H9 (cell line): ENCODE measurements at regions not wholly inside any gene's neighbourhood (a gene's known extent, or its start where the extent isn't known, plus 50 kb on each side); places are given as distances from the start of the nearest gene placed in this dataset.

ENCODE experiments used
- DNase-seq: peaks from one replicate; pipeline ENCODE4 v3.0.0-alpha.2; 2017
- H2AFZ ChIP-seq: one replicate; pipeline ENCODE4 v1.6.1; 2013; ENCODE audit warnings: mild to moderate bottlenecking, low read length, control low read depth, moderate library complexity
- H2AK5ac ChIP-seq: 2 replicates; pipeline ENCODE4 v1.6.1; 2013; ENCODE audit warnings: low read length, control low read depth, mixed read lengths; ENCODE audit not compliant: insufficient read length
- H2BK120ac ChIP-seq: one replicate; pipeline ENCODE4 v1.6.1; 2013; ENCODE audit warnings: low read depth, mild to moderate bottlenecking, low read length, control low read depth, inconsistent platforms; ENCODE audit not compliant: poor library complexity, severe bottlenecking
- H2BK12ac ChIP-seq: 2 replicates; pipeline ENCODE4 v1.6.1; 2013; ENCODE audit warnings: low read length, control low read depth, mixed read lengths, low read depth; ENCODE audit not compliant: insufficient read length
- H2BK15ac ChIP-seq: 2 replicates; pipeline ENCODE4 v1.6.1; 2013; ENCODE audit warnings: low read depth, low read length, control low read depth
- H2BK20ac ChIP-seq: one replicate; pipeline ENCODE4 v1.6.1; 2013; ENCODE audit warnings: low read depth, mild to moderate bottlenecking, low read length, control low read depth, inconsistent platforms; ENCODE audit not compliant: poor library complexity, severe bottlenecking
- H2BK5ac ChIP-seq: 2 replicates; pipeline ENCODE4 v1.6.1; 2013; ENCODE audit warnings: low read length, control low read depth, mixed read lengths; ENCODE audit not compliant: insufficient read length
- H3K14ac ChIP-seq: 2 replicates; pipeline ENCODE4 v1.6.1; 2013; ENCODE audit warnings: low read length, control low read depth; ENCODE audit not compliant: insufficient read depth
- H3K18ac ChIP-seq: 2 replicates; pipeline ENCODE4 v1.6.1; 2013; ENCODE audit warnings: low read depth, mild to moderate bottlenecking, mixed read lengths, low read length, control low read depth; ENCODE audit not compliant: insufficient read length
- H3K23ac ChIP-seq: 2 replicates; pipeline ENCODE4 v1.6.1; 2013; ENCODE audit warnings: low read length, control low read depth, mixed read lengths, low read depth; ENCODE audit not compliant: insufficient read length
- H3K23me2 ChIP-seq: 2 replicates; pipeline ENCODE4 v1.6.1; 2013; ENCODE audit warnings: low read depth, mild to moderate bottlenecking, mixed read lengths, low read length, control low read depth; ENCODE audit not compliant: insufficient read length, poor library complexity, severe bottlenecking
- H3K27ac ChIP-seq: 2 replicates; pipeline ENCODE4 v1.5.1; 2013; ENCODE audit warnings: low read length, control low read depth, mixed read lengths, low read depth; ENCODE audit not compliant: insufficient read length
- H3K27me3 ChIP-seq: 2 replicates; pipeline ENCODE4 v1.6.1; 2013; ENCODE audit warnings: low read length, control low read depth, inconsistent platforms; ENCODE audit not compliant: insufficient read depth
- H3K4ac ChIP-seq: 2 replicates; pipeline ENCODE4 v1.6.1; 2013; ENCODE audit warnings: low read depth, mild to moderate bottlenecking, control low read depth, inconsistent platforms, low read length, moderate library complexity
- H3K4me1 ChIP-seq: 2 replicates; pipeline ENCODE4 v1.6.1; 2013; ENCODE audit warnings: low read length, control low read depth, inconsistent platforms; ENCODE audit not compliant: insufficient read depth
- H3K4me2 ChIP-seq: 2 replicates; pipeline ENCODE4 v1.6.1; 2013; ENCODE audit warnings: low read length, control low read depth, mixed read lengths; ENCODE audit not compliant: insufficient read length, insufficient read depth
- H3K56ac ChIP-seq: 2 replicates; pipeline ENCODE4 v1.6.1; 2013; ENCODE audit warnings: low read depth, mild to moderate bottlenecking, mixed read lengths, low read length, control low read depth; ENCODE audit not compliant: insufficient read length
- H3K79me1 ChIP-seq: 2 replicates; pipeline ENCODE4 v1.6.1; 2013; ENCODE audit warnings: low read depth, mild to moderate bottlenecking, moderate library complexity, low read length, control low read depth, inconsistent platforms; ENCODE audit not compliant: insufficient read depth, poor library complexity, severe bottlenecking
- H3K79me2 ChIP-seq: 2 replicates; pipeline ENCODE4 v1.6.1; 2013; ENCODE audit warnings: low read length, control low read depth, inconsistent platforms; ENCODE audit not compliant: insufficient read depth
- H3K9ac ChIP-seq: 2 replicates; pipeline ENCODE4 v1.6.1; 2013; ENCODE audit warnings: low read length, control low read depth, mixed read lengths; ENCODE audit not compliant: insufficient read length; ENCODE audit errors: extremely low read depth
- H3K9me3 ChIP-seq: one replicate; pipeline ENCODE4 v1.6.1; 2013; ENCODE audit warnings: low read depth, low read length, inconsistent platforms; ENCODE audit not compliant: control insufficient read depth
- H3T11ph ChIP-seq: one replicate; pipeline ENCODE4 v1.6.1; 2013; ENCODE audit warnings: mild to moderate bottlenecking, low read length, control low read depth, inconsistent platforms
- H4K20me1 ChIP-seq: one replicate; pipeline ENCODE4 v1.6.1; 2013; ENCODE audit not compliant: control insufficient read depth, insufficient read length, insufficient read depth
- H4K5ac ChIP-seq: 2 replicates; pipeline ENCODE4 v1.6.1; 2013; ENCODE audit warnings: low read depth, mild to moderate bottlenecking, mixed read lengths, low read length, control low read depth; ENCODE audit not compliant: insufficient read length
- H4K8ac ChIP-seq: replicated peaks from 2 replicates; pipeline ENCODE4 v1.6.1; 2013; ENCODE audit warnings: low read length, control low read depth, mixed read lengths, low read depth; ENCODE audit not compliant: insufficient read length
- H4K91ac ChIP-seq: 2 replicates; pipeline ENCODE4 v1.6.1; 2013; ENCODE audit warnings: low read depth, mild to moderate bottlenecking, moderate library complexity, mixed read lengths, low read length, control low read depth; ENCODE audit not compliant: insufficient read length
- H3K27ac Mint-ChIP-seq, 3 experiments: 2 replicates in 2 of 3; 3 replicates in 1 of 3; pipeline ENCODE4 v1.8.0; 2020 to 2021; ENCODE audit warnings: mixed read lengths in 3 of 3, mild to moderate bottlenecking in 1 of 3, moderate library complexity in 1 of 3
- H3K27me3 Mint-ChIP-seq: 2 replicates; pipeline ENCODE4 v1.8.0; 2021; ENCODE audit warnings: low read depth, mild to moderate bottlenecking, moderate library complexity, mixed read lengths
- H3K36me3 Mint-ChIP-seq, 3 experiments: 2 replicates in 2 of 3; 3 replicates in 1 of 3; pipeline ENCODE4 v1.8.0; 2020 to 2021; ENCODE audit warnings: low read depth in 3 of 3, mixed read lengths in 3 of 3; ENCODE audit not compliant: insufficient read depth in 1 of 3
- H3K4me1 Mint-ChIP-seq, 2 experiments: 2 replicates each; pipeline ENCODE4 v1.8.0; 2020; ENCODE audit warnings: mixed read lengths in 2 of 2
- H3K4me3 Mint-ChIP-seq, 2 experiments: 2 replicates in 1 of 2; 3 replicates in 1 of 2; pipeline ENCODE4 v1.8.0; 2020 to 2021; ENCODE audit warnings: mild to moderate bottlenecking in 2 of 2, mixed read lengths in 2 of 2, moderate library complexity in 1 of 2
- H3K9me3 Mint-ChIP-seq, 2 experiments: 2 replicates in 1 of 2; 3 replicates in 1 of 2; pipeline ENCODE4 v1.8.0; 2020; ENCODE audit warnings: mild to moderate bottlenecking in 2 of 2, mixed read lengths in 2 of 2, moderate library complexity in 1 of 2
- CTCF ChIP-seq: fragments of 200-600 bp; sonication (generic); conservative IDR thresholded peaks from 3 replicates; pipeline ENCODE4 v1.8.0; 2021; ENCODE audit warnings: antibody characterized with exemption, mild to moderate bottlenecking
- WGBS: extraction: QIAGEN DNeasy Blood & Tissue Kit; methylation state at CpG from one replicate; pipeline ENCODE4 v1.1.7; 2013; ENCODE audit warnings: missing lambda C conversion rate, low lambda C conversion rate, mixed read lengths; ENCODE audit not compliant: insufficient read length; ENCODE audit errors: extremely low coverage; 5-methylcytosine and 5-hydroxymethylcytosine counted together

DNA sequence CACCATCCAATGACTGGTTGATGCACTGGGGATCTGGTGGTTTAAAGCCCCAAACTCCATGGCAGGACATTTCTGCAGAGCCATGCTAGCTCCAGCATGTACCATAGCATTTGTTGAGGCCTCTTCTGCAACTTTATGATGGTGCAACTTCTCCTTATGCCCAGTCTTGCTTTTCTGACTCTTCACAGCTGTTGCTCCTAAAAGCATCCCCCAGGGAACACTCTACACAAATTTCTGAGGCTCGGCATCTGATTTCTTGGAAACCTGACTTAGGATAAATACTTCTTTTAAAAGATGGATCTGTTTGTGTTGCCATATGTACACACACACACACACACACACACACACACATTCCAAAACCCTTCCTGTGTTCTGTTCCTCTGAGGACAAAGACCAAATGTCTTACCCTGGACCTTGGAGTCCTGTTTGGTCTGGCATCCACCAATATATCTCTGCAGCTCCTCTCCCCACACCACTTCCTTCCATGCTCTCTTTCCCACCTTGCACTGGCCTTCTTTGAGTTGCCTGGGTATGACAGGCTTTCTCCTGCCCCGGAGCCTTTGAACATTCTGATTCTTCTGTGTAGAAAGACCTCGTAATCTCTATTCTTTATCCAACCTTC, 388.5 kb upstream of the ZNF507 start:
- no peak overlapping the region for H3K56ac ChIP-seq
- H3K27me3 Mint-ChIP-seq, result no peaks in the 10 kb centered on the region; the same call in 1 of the 2 replicates

More for the DNA sequence above, 388.5 kb upstream of the ZNF507 start:
- TF ChIP-seq CTCF, result no peak
- no peak for DNase-seq
- Histone ChIP-seq H2BK12ac (no peak overlapping the region), H2BK120ac (no peak overlapping the region), H3T11ph (no peak overlapping the region), H3K18ac (no peak overlapping the region), H3K27me3 (no peaks in the 10 kb centered on the region), H2BK5ac (no peak overlapping the region), H2AFZ (no peak overlapping the region), H3K4me2 (no peak overlapping the region), H3K9ac (no peak overlapping the region), H3K79me1 (no peaks in the 10 kb centered on the region), H4K20me1 (no peaks in the 10 kb centered on the region), H3K27ac (no peak overlapping the region), H3K9me3 (no peaks in the 10 kb centered on the region), H2BK15ac (no peak overlapping the region), H3K4me1 (no peaks in the 10 kb centered on the region), H2BK20ac (no peak overlapping the region), H3K23me2 (no peaks in the 10 kb centered on the region), H4K5ac (no peak overlapping the region), H3K79me2 (no peaks in the 10 kb centered on the region), H3K4ac (no peak overlapping the region), H3K14ac (no peak overlapping the region), H4K91ac (no peak overlapping the region), H4K8ac (no peak overlapping the region), H3K23ac (no peak overlapping the region), H2AK5ac (no peak overlapping the region)
- H3K4me3 Mint-ChIP-seq, result no peak overlapping the region
- H3K9me3 Mint-ChIP-seq, result peaks cover 5% of the 10 kb centered on the region in 2 experiments; a peak in 4 of 5 replicates
- H3K36me3 Mint-ChIP-seq, result peaks cover 0 to 6% (median 2%) of the 10 kb centered on the region in 3 experiments; a peak in 2 of 7 replicates
- peaks cover 15 to 21% of the 10 kb centered on the region in 2 experiments for H3K4me1 Mint-ChIP-seq
- WGBS, result no CpG with 5 or more reads among the region's 3 CpGs
- H3K27ac Mint-ChIP-seq, result no peak overlapping the region
